Fibroblast of lung (primary cell): ENCODE measurements at regions not wholly inside any gene's neighbourhood (a gene's known extent, or its start where the extent isn't known, plus 50 kb on each side); places are given as distances from the start of the nearest gene placed in this dataset.

Experiments used
- DNase-seq, 2 donors: peaks; one replicate each; pipeline versions ENCODE4 v3.0.0 to v3.0.0-alpha.2; 2010; ENCODE audit warnings: low read depth in 2 of 2
- H2AFZ ChIP-seq: 2 replicates; pipeline ENCODE4 v1.5.1; 2012; ENCODE audit warnings: low read length, control low read depth, inconsistent platforms
- H3K27ac ChIP-seq: 2 replicates; pipeline ENCODE4 v1.5.1; 2011; ENCODE audit warnings: low read length, control low read depth; ENCODE audit not compliant: insufficient read depth
- H3K27me3 ChIP-seq: 2 replicates; pipeline ENCODE4 v1.5.1; 2011; ENCODE audit warnings: mild to moderate bottlenecking, low read length; ENCODE audit not compliant: control insufficient read depth, insufficient read depth
- H3K36me3 ChIP-seq: 2 replicates; pipeline ENCODE4 v1.5.1; 2011; ENCODE audit warnings: low read length; ENCODE audit not compliant: control insufficient read depth, insufficient read depth
- H3K4me1 ChIP-seq: 2 replicates; pipeline ENCODE4 v1.5.1; 2011; ENCODE audit warnings: low read length; ENCODE audit not compliant: control insufficient read depth, insufficient read depth; ENCODE audit errors: extremely low read depth
- H3K4me2 ChIP-seq: 2 replicates; pipeline ENCODE4 v1.5.1; 2011; ENCODE audit warnings: low read length, control low read depth; ENCODE audit not compliant: insufficient read depth; ENCODE audit errors: extremely low read depth
- H3K4me3 ChIP-seq, 4 experiments: fragments of 200-600 bp in 1 of 4; sonication (generic) in 1 of 4; replicated peaks in 1 of 4; 2 replicates each; pipeline ENCODE4 v1.5.1; 2011 to 2016; ENCODE audit warnings: low read length in 4 of 4, low read depth in 3 of 4, mild to moderate bottlenecking in 3 of 4, control low read depth in 2 of 4, inconsistent platforms in 1 of 4, mixed read lengths in 1 of 4; ENCODE audit not compliant: insufficient read depth in 1 of 4; ENCODE audit errors: control extremely low read depth in 1 of 4
- H3K79me2 ChIP-seq: 2 replicates; pipeline ENCODE4 v1.5.1; 2012; ENCODE audit warnings: mild to moderate bottlenecking, low read length, inconsistent platforms; ENCODE audit not compliant: control insufficient read depth, insufficient read depth
- H3K9ac ChIP-seq: 2 replicates; pipeline ENCODE4 v1.5.1; 2011; ENCODE audit warnings: mild to moderate bottlenecking, low read length, control low read depth; ENCODE audit not compliant: insufficient read depth
- H3K9me3 ChIP-seq: 2 replicates; pipeline ENCODE4 v1.5.1; 2012; ENCODE audit warnings: low read depth, low read length; ENCODE audit not compliant: control insufficient read depth, insufficient read depth
- H4K20me1 ChIP-seq: 2 replicates; pipeline ENCODE4 v1.5.1; 2011; ENCODE audit warnings: low read length; ENCODE audit not compliant: control insufficient read depth, insufficient read depth; ENCODE audit errors: extremely low read depth
- CTCF ChIP-seq, 2 donors: IDR thresholded peaks in 1 of 2; conservative IDR thresholded peaks in 1 of 2; 1 replicate in 1 of 2; 2 replicates in 1 of 2; pipeline ENCODE4 v1.5.1; 2011 to 2012; ENCODE audit warnings: low read length in 2 of 2, control low read depth in 1 of 2, inconsistent platforms in 1 of 2, low read depth in 1 of 2, mild to moderate bottlenecking in 1 of 2
- EZH2 ChIP-seq: IDR thresholded peaks from 2 replicates; pipeline ENCODE4 v1.5.1; 2012; ENCODE audit warnings: low read length, control low read depth, mild to moderate bottlenecking; ENCODE audit errors: missing control alignments

- H3K4me3 ChIP-seq, result no peak overlapping the region
- H3K4me2 ChIP-seq, result no peak overlapping the region
- H3K27ac ChIP-seq, result no peak overlapping the region
- H3K9me3 ChIP-seq, result no peaks in the 10 kb centered on the region
- no peaks in the 10 kb centered on the region for H4K20me1 ChIP-seq
- no peak for DNase-seq
- no peak overlapping the region for H3K9ac ChIP-seq
- no peaks in the 10 kb centered on the region for H3K36me3 ChIP-seq
- H3K27me3 ChIP-seq, result no peaks in the 10 kb centered on the region
- H3K4me1 ChIP-seq, result no peaks in the 10 kb centered on the region
- no peak for TF ChIP-seq EZH2
- H2AFZ ChIP-seq, result no peak overlapping the region
- no peaks in the 10 kb centered on the region for H3K79me2 ChIP-seq
Observed at GRCh38 chr6:77362055-77362454, 101.2 kb downstream of the HTR1B start.

- Histone ChIP-seq H3K27ac (no peak overlapping the region), H3K9me3 (no peaks in the 10 kb centered on the region), H3K4me1 (no peaks in the 10 kb centered on the region), H3K79me2 (no peaks in the 10 kb centered on the region), H3K4me2 (no peak overlapping the region), H2AFZ (no peak overlapping the region), H3K36me3 (no peaks in the 10 kb centered on the region), H3K27me3 (no peaks in the 10 kb centered on the region), H3K4me3 (no peak overlapping the region), H3K9ac (no peak overlapping the region), H4K20me1 (no peaks in the 10 kb centered on the region)
- TF ChIP-seq CTCF (conservative IDR thresholded peaks at IDR 0.05 in 1 of 2, IDR thresholded peaks at IDR 0.05 in 1 of 2; ENCODE audit: low read depth in 1 of 2, low read length in 2 of 2) (no peak), EZH2 (no peak)
- peak in 1 of 2 donors; percentile 5 for DNase-seq
Observed at GRCh38 chr6:77361018-77361417, 102.3 kb downstream of the HTR1B start.

- DNase-seq, result no peak
- no peaks in the 10 kb centered on the region for H4K20me1 ChIP-seq
- no peaks in the 10 kb centered on the region for H3K79me2 ChIP-seq
- no peak overlapping the region for H3K4me2 ChIP-seq
- H3K4me3 ChIP-seq, result no peak overlapping the region
- no peaks in the 10 kb centered on the region for H3K4me1 ChIP-seq
- TF ChIP-seq CTCF (conservative IDR thresholded peaks at IDR 0.05 in 1 of 2, IDR thresholded peaks at IDR 0.05 in 1 of 2; ENCODE audit: low read depth in 1 of 2, low read length in 2 of 2) (no peak), EZH2 (no peak)
- H3K27me3 ChIP-seq, result no peaks in the 10 kb centered on the region
- no peak overlapping the region for H2AFZ ChIP-seq
- H3K9me3 ChIP-seq, result no peaks in the 10 kb centered on the region
- H3K27ac ChIP-seq, result no peak overlapping the region
- no peaks in the 10 kb centered on the region for H3K36me3 ChIP-seq
- no peak overlapping the region for H3K9ac ChIP-seq
Observed at GRCh38 chr6:77356821-77357220, 106.5 kb downstream of the HTR1B start.
